Endothelial cell of umbilical vein (primary cell): ENCODE measurements at regions not wholly inside any gene's neighbourhood (a gene's known extent, or its start where the extent isn't known, plus 50 kb on each side); places are given as distances from the start of the nearest gene placed in this dataset.

Source experiments
- BruUV-seq: library from RNA; stranded (reverse); fragments of 400-500 nt; replicated peaks from 2 replicates; lab custom pipeline; 2021; lab: Mats Ljungman, UMichigan
- CTCF ChIA-PET: fragments of 300-600, 350-600 bp; sonication (Branson Sonifier 250); formaldehyde crosslinking; loops from one replicate; lab custom pipeline; 2021; ENCODE audit warnings: antibody characterized with exemption, inconsistent platforms; lab: Charles Lee
- POLR2A ChIA-PET: fragments of 300-600, 350-600 bp; sonication (Branson Sonifier 250); formaldehyde crosslinking; loops from one replicate; lab custom pipeline; 2021; ENCODE audit warnings: antibody characterized with exemption, inconsistent platforms; lab: Charles Lee
- DNase-seq: peaks from one replicate; pipeline ENCODE4 v3.0.0-alpha.2; 2011; ENCODE audit warnings: low read depth, low spot score
- FAIRE-seq: peaks from 2 replicates; lab custom pipeline; 2011; peaks lifted over from hg19 to GRCh38; lab: Jason Lieb, UNC
- H2AFZ ChIP-seq: 2 replicates; pipeline ENCODE4 v1.6.0; 2012; ENCODE audit warnings: low read depth, low read length, control low read depth, inconsistent platforms
- H3K27ac ChIP-seq: 2 replicates; pipeline ENCODE4 v1.5.1; 2011; ENCODE audit warnings: low read depth, mild to moderate bottlenecking, control low read depth, low read length, moderate library complexity; ENCODE audit not compliant: insufficient read depth
- H3K27me3 ChIP-seq, 2 experiments: 2 replicates each; pipeline versions ENCODE4 v1.6.0 to v1.6.1; 2011; ENCODE audit warnings: low read length in 2 of 2, mixed read lengths in 1 of 2; ENCODE audit not compliant: control insufficient read depth in 2 of 2, insufficient read depth in 2 of 2
- H3K36me3 ChIP-seq, 2 experiments: 2 replicates in 1 of 2; 3 replicates in 1 of 2; pipeline ENCODE4 v1.5.1; 2011; ENCODE audit warnings: low read length in 2 of 2, mild to moderate bottlenecking in 1 of 2, moderate library complexity in 1 of 2; ENCODE audit not compliant: control insufficient read depth in 2 of 2, insufficient read depth in 2 of 2; ENCODE audit errors: extremely low read depth in 1 of 2
- H3K4me1 ChIP-seq: 3 replicates; pipeline ENCODE4 v1.5.1; 2011; ENCODE audit warnings: mild to moderate bottlenecking, low read length; ENCODE audit not compliant: control insufficient read depth, insufficient read depth; ENCODE audit errors: extremely low read depth
- H3K4me2 ChIP-seq: 2 replicates; pipeline ENCODE4 v1.6.1; 2011; ENCODE audit warnings: low read length, control low read depth, mixed read lengths; ENCODE audit not compliant: insufficient read depth
- H3K4me3 ChIP-seq, 3 experiments: fragments of 200-600 bp in 1 of 3; sonication (generic), shearing (Covaris generic) in 1 of 3; replicated peaks in 1 of 3; 2 replicates each; pipeline ENCODE4 v1.5.1; 2011 to 2016; ENCODE audit warnings: control low read depth in 3 of 3, low read length in 3 of 3, mild to moderate bottlenecking in 2 of 3, inconsistent platforms in 1 of 3, low read depth in 1 of 3, moderate library complexity in 1 of 3; ENCODE audit not compliant: insufficient read depth in 1 of 3
- H3K79me2 ChIP-seq: 2 replicates; pipeline ENCODE4 v1.6.0; 2012; ENCODE audit warnings: low read length, inconsistent platforms; ENCODE audit not compliant: control insufficient read depth, insufficient read depth
- H3K9ac ChIP-seq: replicated peaks from 2 replicates; pipeline ENCODE3; 2011; ENCODE audit warnings: low read length, control low read depth; ENCODE audit not compliant: insufficient read depth; ENCODE audit errors: extremely low read depth
- H3K9me1 ChIP-seq: replicated peaks from 3 replicates; pipeline ENCODE4 v1.6.0; 2011; ENCODE audit warnings: mild to moderate bottlenecking, low read length; ENCODE audit not compliant: control insufficient read depth, insufficient read depth; ENCODE audit errors: extremely low read depth
- H3K9me3 ChIP-seq: replicated peaks from 2 replicates; pipeline ENCODE4 v1.5.1; 2012; ENCODE audit warnings: low read length, inconsistent platforms; ENCODE audit not compliant: control insufficient read depth, insufficient read depth
- H4K20me1 ChIP-seq: replicated peaks from 2 replicates; pipeline ENCODE3; 2011; ENCODE audit warnings: mild to moderate bottlenecking, low read length; ENCODE audit not compliant: control insufficient read depth, insufficient read depth; ENCODE audit errors: extremely low read depth
- CTCF ChIP-seq, 2 donors: IDR thresholded peaks; 1 replicate in 1 of 2; 2 replicates in 1 of 2; pipeline ENCODE4 v1.5.1; 2011; ENCODE audit warnings: low read length in 2 of 2, mild to moderate bottlenecking in 2 of 2, moderate library complexity in 2 of 2, control low read depth in 1 of 2, inconsistent platforms in 1 of 2, low read depth in 1 of 2; ENCODE audit not compliant: insufficient read depth in 1 of 2; ENCODE audit errors: extremely low read depth in 1 of 2
- GATA2 ChIP-seq: IDR thresholded peaks from 2 replicates; pipeline ENCODE4 v1.7.0; 2011; ENCODE audit warnings: low read depth, mild to moderate bottlenecking, moderate library complexity, mixed read lengths, low read length; ENCODE audit not compliant: insufficient read length, insufficient read depth
- JUN ChIP-seq: IDR thresholded peaks from 2 replicates; pipeline ENCODE4 v1.6.1; 2011; ENCODE audit warnings: borderline replicate concordance, low read depth; ENCODE audit not compliant: insufficient read length, insufficient read depth
- MAX ChIP-seq: IDR thresholded peaks from 2 replicates; pipeline ENCODE4 v1.6.1; 2011; ENCODE audit not compliant: insufficient read depth, insufficient read length
- POLR2A ChIP-seq: IDR thresholded peaks from 2 replicates; pipeline ENCODE4 v1.6.1; 2012; ENCODE audit warnings: low read depth, mild to moderate bottlenecking, control low read depth, low read length
- POLR2AphosphoS5 ChIP-seq: IDR thresholded peaks from 2 replicates; pipeline ENCODE4 v1.6.1; 2012; ENCODE audit warnings: low read depth, mild to moderate bottlenecking, control low read depth, low read length, moderate library complexity; ENCODE audit not compliant: insufficient read depth
- dilution Hi-C: fragments of 300-500 bp; cut with MboI; formaldehyde crosslinking; loops from one replicate; pipeline ENCODE4 v1.15.0; 2019; ENCODE audit warnings: low sequenced_read_pairs; ENCODE audit not compliant: extremely low pct_ligation_motif_present
- intact Hi-C: fragments of 100-400 bp; cut with micrococcal nuclease; formaldehyde crosslinking; loops from one replicate; pipeline ENCODE4 v1.10.0; 2022

GRCh38 chr6:147664092-147664491 is 155.6 kb downstream of the SAMD5 start:
- H3K9ac ChIP-seq, result no peak overlapping the region
- dilution Hi-C loops (no loop called here), intact Hi-C loops (no loop called here)
- no peaks in the 10 kb centered on the region for H3K9me1 ChIP-seq
- H3K9me3 ChIP-seq, result no peaks in the 10 kb centered on the region
- TF ChIP-seq GATA2, result no peak
- TF ChIP-seq CTCF (IDR thresholded peaks at IDR 0.05; ENCODE audit: extremely low read depth in 1 of 2, insufficient read depth in 1 of 2, low read depth in 1 of 2, low read length in 2 of 2), result no peak
- no peak for TF ChIP-seq JUN
- TF ChIP-seq POLR2A, result no peak
- no peak for TF ChIP-seq POLR2AphosphoS5
- TF ChIP-seq MAX, result no peak
- H4K20me1 ChIP-seq, result no peaks in the 10 kb centered on the region
- no peak overlapping the region for H3K4me3 ChIP-seq
- ChIA-PET CTCF (interaction anchor here (0.6 kb wide), 1 partner anchor 17 kb away, joined by 4 read pairs; no protein-coding TSS in a partner anchor), POLR2A (no interaction called here)
- H3K79me2 ChIP-seq, result no peaks in the 10 kb centered on the region
- no peak overlapping the region for H3K4me2 ChIP-seq
- no peaks in the 10 kb centered on the region for H3K36me3 ChIP-seq
- no peak overlapping the region for H3K27ac ChIP-seq
- no peak for DNase-seq
- H3K4me1 ChIP-seq, result no peaks in the 10 kb centered on the region
- FAIRE-seq, result no peak
- BruUV-seq, result no TSS peak
- no peaks in the 10 kb centered on the region for H3K27me3 ChIP-seq
- H2AFZ ChIP-seq, result no peak overlapping the region
